K562 (cell line): ENCODE measurements at regions not wholly inside any gene's neighbourhood (a gene's known extent, or its start where the extent isn't known, plus 50 kb on each side); places are given as distances from the start of the nearest gene placed in this dataset.
"Not testable (repeated sequence)": the region's sequence is repeated elsewhere in the genome, so short reads cannot be mapped to it uniquely, and the experiment has no call there.

Source experiments
- ATAC-seq: fragments of 200-7000 bp; cut with Tn5 transposase; 3 replicates; pipeline ENCODE4 v1.9.1; 2020; ENCODE audit warnings: moderate library complexity
- BruUV-seq: library from RNA; stranded (reverse); fragments of 400-500 nt; replicated peaks from 2 replicates; lab custom pipeline; 2021; lab: Mats Ljungman, UMichigan
- CTCF ChIA-PET: fragments of 300-600 bp; formaldehyde crosslinking; extraction: SDS; loops from one replicate; lab custom pipeline; 2021; ENCODE audit warnings: low intra/inter-chr PET ratio; lab: Yijun Ruan, JAX
- POLR2A ChIA-PET: fragments of 300-600, 350-650 bp; sonication (Branson Sonifier 250); formaldehyde crosslinking; extraction: SDS; loops from one replicate; lab custom pipeline; 2021; ENCODE audit warnings: antibody characterized with exemption, inconsistent platforms; lab: Yijun Ruan, JAX
- DNase-seq, 4 experiments: peaks; one replicate each; pipeline versions ENCODE4 v3.0.0 to v3.0.0-alpha.2; 2011 to 2018; ENCODE audit warnings: low spot score in 3 of 4, mixed read lengths in 3 of 4; ENCODE audit errors: extremely low read depth in 1 of 4
- FAIRE-seq: peaks from 2 replicates; lab custom pipeline; 2011; peaks lifted over from hg19 to GRCh38; lab: Jason Lieb, UNC
- H2AFZ ChIP-seq: 2 replicates; pipeline ENCODE4 v1.6.0; 2011; ENCODE audit warnings: low read depth, low read length, control low read depth, inconsistent platforms
- H3K27ac ChIP-seq: fragments of 200-600 bp; 3 replicates; pipeline ENCODE4 v1.8.0; 2011; ENCODE audit warnings: low read depth, mild to moderate bottlenecking, control low read depth, inconsistent platforms, low read length, moderate library complexity, mixed read lengths; ENCODE audit errors: extremely low read depth
- H3K27me3 ChIP-seq, 2 experiments: fragments of 300-600 bp in 1 of 2; 2 replicates in 1 of 2; 3 replicates in 1 of 2; pipeline versions ENCODE4 v1.6.0 to v1.8.0; 2011; ENCODE audit warnings: inconsistent platforms in 2 of 2, low read length in 2 of 2, mild to moderate bottlenecking in 1 of 2, mixed read lengths in 1 of 2, moderate library complexity in 1 of 2; ENCODE audit not compliant: control insufficient read depth in 2 of 2, insufficient read depth in 2 of 2
- H3K36me3 ChIP-seq: fragments of 300-600 bp; 3 replicates; pipeline ENCODE4 v1.8.0; 2011; ENCODE audit warnings: mild to moderate bottlenecking, low read length, inconsistent platforms; ENCODE audit not compliant: control insufficient read depth, insufficient read depth
- H3K4me1 ChIP-seq, 2 experiments: fragments of 200-600 bp in 1 of 2; replicated peaks in 1 of 2; 2 replicates in 1 of 2; 3 replicates in 1 of 2; pipeline versions ENCODE4 v1.5.1 to v1.8.0; 2011; ENCODE audit warnings: inconsistent platforms in 2 of 2, low read length in 2 of 2, mild to moderate bottlenecking in 1 of 2, mixed read lengths in 1 of 2, moderate library complexity in 1 of 2; ENCODE audit not compliant: control insufficient read depth in 2 of 2, insufficient read depth in 2 of 2
- H3K4me2 ChIP-seq: 2 replicates; pipeline ENCODE4 v1.6.1; 2011; ENCODE audit warnings: low read length, control low read depth, inconsistent platforms, mixed read lengths; ENCODE audit not compliant: insufficient read depth
- H3K4me3 ChIP-seq: fragments of 200-600 bp; sonication (generic), shearing (Covaris generic); 2 replicates; pipeline ENCODE4 v1.5.1; 2016; ENCODE audit warnings: control low read depth, inconsistent platforms
- H3K79me2 ChIP-seq: fragments of 200-600 bp; 3 replicates; pipeline ENCODE4 v1.8.0; 2011; ENCODE audit warnings: low read length, inconsistent platforms; ENCODE audit not compliant: control insufficient read depth, insufficient read depth
- H3K9ac ChIP-seq, 2 experiments: 2 replicates each; pipeline versions ENCODE4 v1.6.0 to v1.6.1; 2011; ENCODE audit warnings: low read depth in 2 of 2, low read length in 2 of 2, control low read depth in 1 of 2, inconsistent platforms in 1 of 2, mild to moderate bottlenecking in 1 of 2, mixed read lengths in 1 of 2; ENCODE audit not compliant: insufficient read depth in 1 of 2
- H3K9me1 ChIP-seq: one replicate; pipeline ENCODE4 v1.6.0; 2011; ENCODE audit warnings: inconsistent platforms, mild to moderate bottlenecking, low read length, moderate library complexity; ENCODE audit not compliant: control insufficient read depth, insufficient read depth
- H3K9me3 ChIP-seq: replicated peaks from 2 replicates; pipeline ENCODE4 v1.5.1; 2011; ENCODE audit warnings: low read depth, low read length, inconsistent platforms; ENCODE audit not compliant: control insufficient read depth, insufficient read depth
- H4K20me1 ChIP-seq: replicated peaks from 2 replicates; pipeline ENCODE4 v1.6.1; 2011; ENCODE audit warnings: low read length, inconsistent platforms, mixed read lengths; ENCODE audit not compliant: control insufficient read depth, insufficient read depth
- BCOR ChIP-seq: fragments of 450-650 bp; IDR thresholded peaks from 2 replicates; pipeline ENCODE4 v1.6.1; 2016
- HNRNPK ChIP-seq: fragments of 200-400 bp; formaldehyde crosslinking; IDR thresholded peaks from one replicate; pipeline ENCODE4 v1.6.1; 2018; ENCODE audit warnings: mild to moderate bottlenecking, low read depth, low read length; ENCODE audit not compliant: poor library complexity, severe bottlenecking
- KDM1A ChIP-seq, 2 experiments: fragments of 450-650 bp; IDR thresholded peaks; 2 replicates each; pipeline ENCODE4 v1.6.1; 2016; ENCODE audit warnings: mild to moderate bottlenecking in 2 of 2
- RBM25 ChIP-seq: fragments of 200-400 bp; formaldehyde crosslinking; IDR thresholded peaks from 2 replicates; pipeline ENCODE4 v1.6.1; 2018; ENCODE audit warnings: low read length, low read depth, moderate library complexity; ENCODE audit not compliant: severe bottlenecking
- TRIM24 ChIP-seq, 2 experiments: fragments of 450-650 bp; IDR thresholded peaks; 2 replicates each; pipeline ENCODE4 v1.6.1; 2016
- ZNF146 ChIP-seq: IDR thresholded peaks from one replicate; pipeline ENCODE4 v1.6.1; 2018; ENCODE audit warnings: missing compliant biosample characterization; ENCODE audit not compliant: unreplicated experiment
- WGBS: fragments of 100-300 bp; shearing (Covaris generic); methylation state at CpG from one replicate; pipeline ENCODE4 v1.1.6; 2016; ENCODE audit warnings: low coverage, mixed read lengths; ENCODE audit not compliant: insufficient coverage; ENCODE audit errors: missing lambda C conversion rate; 5-methylcytosine and 5-hydroxymethylcytosine counted together
- in situ Hi-C: fragments of 300-500 bp; cut with MboI; formaldehyde crosslinking; loops from 4 replicates; pipeline ENCODE4 v1.15.0; 2018; ENCODE audit warnings: inconsistent platforms, mixed read lengths
- intact Hi-C: fragments of 100-400 bp; cut with micrococcal nuclease; formaldehyde crosslinking; loops from 2 replicates; pipeline ENCODE4 v1.14.2; 2022

DNA sequence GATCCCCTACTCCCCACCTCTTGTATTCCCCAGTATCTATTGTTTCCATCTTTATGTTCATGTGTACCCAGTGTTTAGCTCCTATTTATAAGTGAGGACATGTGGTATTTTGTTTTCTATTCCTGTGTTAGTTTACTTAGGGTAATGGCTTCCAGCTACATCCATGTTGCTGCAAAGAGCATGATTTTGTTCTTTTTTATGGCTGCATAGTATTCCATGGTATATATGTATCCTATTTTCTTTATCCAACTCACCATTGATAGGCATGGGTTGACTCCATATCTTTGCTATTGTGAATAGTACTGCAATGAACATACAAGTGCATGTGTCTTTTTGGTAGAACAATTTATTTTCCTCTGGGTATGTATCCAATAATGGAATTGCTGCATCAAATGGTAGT is 154.6 kb upstream of the POGK start:
- CTCF ChIA-PET, H4K20me1 ChIP-seq, DNase-seq, ATAC-seq, H3K79me2 ChIP-seq, H3K36me3 ChIP-seq, in situ Hi-C loops, H3K9me1 ChIP-seq, intact Hi-C loops, BruUV-seq, H3K27me3 ChIP-seq, FAIRE-seq, H3K4me3 ChIP-seq, H3K27ac ChIP-seq, H3K9ac ChIP-seq, H2AFZ ChIP-seq, H3K9me3 ChIP-seq, H3K4me1 ChIP-seq, H3K4me2 ChIP-seq: not testable (repeated sequence)
- TF ChIP-seq KDM1A (IDR thresholded peaks at IDR 0.05), result 0 out of 4 replicates have a peak, but pooled peaks of 1 of the 2 experiments have one; percentile 44
- peak; percentile 44 for TF ChIP-seq RBM25
- peak; percentile 93 for TF ChIP-seq ZNF146 (CRISPR knock-in tag)
- 0 out of 2 replicates have a peak, but pooled peaks have one; percentile 47 for TF ChIP-seq BCOR
- POLR2A ChIA-PET, result interaction anchor here (0.9 kb wide), 1 partner anchor 46 kb away, joined by 3 read pairs; no protein-coding TSS in a partner anchor

GRCh38 chr1:166685200-166685599 is 154.1 kb upstream of the POGK start:
- Histone ChIP-seq H3K36me3 (no peaks in the 10 kb centered on the region), H4K20me1 (no peaks in the 10 kb centered on the region), H3K4me1 (no peaks in the 10 kb centered on the region), H3K79me2 (no peaks in the 10 kb centered on the region), H2AFZ (no peak overlapping the region), H3K4me2 (no peak overlapping the region), H3K27ac (no peak overlapping the region), H3K9me3 (peaks cover 5% of the 10 kb centered on the region; the same call in 1 of the 2 replicates), H3K4me3 (no peak overlapping the region), H3K9ac (no peak overlapping the region), H3K9me1 (no peaks in the 10 kb centered on the region), H3K27me3 (no peaks in the 10 kb centered on the region)
- ChIA-PET CTCF (interaction anchor here (0.6 kb wide), 1 partner anchor 1086 kb away, joined by 3 read pairs; no protein-coding TSS in a partner anchor), POLR2A (interaction anchor here (0.9 kb wide), 1 partner anchor 45 kb away, joined by 3 read pairs; no protein-coding TSS in a partner anchor)
- WGBS, result 87% methylated on average over 1 of the region's 1 CpG
- DNase-seq, result no peak
- no peak for FAIRE-seq
- ATAC-seq, result no peak
- no TSS peak for BruUV-seq
- TF ChIP-seq TRIM24 (IDR thresholded peaks at IDR 0.05), result peak; percentile 62 to 72; a peak in 2 of 4 replicates
- no peak for TF ChIP-seq HNRNPK
- intact Hi-C loops, result no loop called here
- in situ Hi-C loops, result no loop called here
